DOHH2 (cell line): ENCODE measurements at regions not wholly inside any gene's neighbourhood (a gene's known extent, or its start where the extent isn't known, plus 50 kb on each side); places are given as distances from the start of the nearest gene placed in this dataset.

ENCODE experiments used
- EZH2phosphoT487 ChIP-seq: fragments of 200-600 bp; sonication (generic); IDR thresholded peaks from 2 replicates; pipeline ENCODE4 v1.6.1; 2017; ENCODE audit warnings: borderline replicate concordance, mild to moderate bottlenecking, antibody characterized with exemption, low read length, moderate library complexity, mixed read lengths
- TF ChIP-seq, protein P1 (sequence below): fragments of 200-600 bp; sonication (generic); IDR thresholded peaks from one replicate; pipeline ENCODE4 v1.5.1; 2014; ENCODE audit warnings: antibody characterized with exemption, mild to moderate bottlenecking, low read depth, low read length; ENCODE audit not compliant: poor library complexity, severe bottlenecking

DNA sequence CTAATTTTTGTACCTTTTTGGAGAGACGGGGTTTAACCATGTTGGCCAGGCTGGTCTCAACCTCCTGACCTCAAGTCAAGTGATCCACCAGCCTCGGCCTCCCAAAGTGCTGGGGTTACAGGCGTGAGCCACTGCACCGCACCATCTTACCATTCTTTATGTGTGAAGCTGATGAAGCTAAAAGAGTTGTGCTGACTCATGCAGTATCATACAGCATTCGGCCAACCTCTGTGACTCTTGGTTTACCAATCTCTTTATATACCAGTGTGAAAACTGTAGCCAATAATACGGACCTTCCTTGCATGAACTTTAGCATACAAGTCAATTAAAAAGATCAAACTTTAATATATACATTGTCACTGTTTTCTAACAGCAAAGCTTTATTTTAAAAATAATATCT, 878.2 kb upstream of the MBL2 start:
- TF ChIP-seq, protein P1, sequence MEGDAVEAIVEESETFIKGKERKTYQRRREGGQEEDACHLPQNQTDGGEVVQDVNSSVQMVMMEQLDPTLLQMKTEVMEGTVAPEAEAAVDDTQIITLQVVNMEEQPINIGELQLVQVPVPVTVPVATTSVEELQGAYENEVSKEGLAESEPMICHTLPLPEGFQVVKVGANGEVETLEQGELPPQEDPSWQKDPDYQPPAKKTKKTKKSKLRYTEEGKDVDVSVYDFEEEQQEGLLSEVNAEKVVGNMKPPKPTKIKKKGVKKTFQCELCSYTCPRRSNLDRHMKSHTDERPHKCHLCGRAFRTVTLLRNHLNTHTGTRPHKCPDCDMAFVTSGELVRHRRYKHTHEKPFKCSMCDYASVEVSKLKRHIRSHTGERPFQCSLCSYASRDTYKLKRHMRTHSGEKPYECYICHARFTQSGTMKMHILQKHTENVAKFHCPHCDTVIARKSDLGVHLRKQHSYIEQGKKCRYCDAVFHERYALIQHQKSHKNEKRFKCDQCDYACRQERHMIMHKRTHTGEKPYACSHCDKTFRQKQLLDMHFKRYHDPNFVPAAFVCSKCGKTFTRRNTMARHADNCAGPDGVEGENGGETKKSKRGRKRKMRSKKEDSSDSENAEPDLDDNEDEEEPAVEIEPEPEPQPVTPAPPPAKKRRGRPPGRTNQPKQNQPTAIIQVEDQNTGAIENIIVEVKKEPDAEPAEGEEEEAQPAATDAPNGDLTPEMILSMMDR: no peak
- TF ChIP-seq EZH2phosphoT487: no peak
